K562 (cell line): ENCODE measurements at regions not wholly inside any gene's neighbourhood (a gene's known extent, or its start where the extent isn't known, plus 50 kb on each side); places are given as distances from the start of the nearest gene placed in this dataset.

ENCODE experiments used
- BHLHE40 ChIP-seq: IDR thresholded peaks from 2 replicates; pipeline ENCODE4 v1.6.1; 2011; ENCODE audit warnings: low read length, improper control_type of control experiment
- DMBX1 ChIP-seq: fragments of 250-450 bp; sonication (Bioruptor Pico); IDR thresholded peaks from 2 replicates; pipeline ENCODE4 v1.8.0; 2022; ENCODE audit warnings: inconsistent platforms, mild to moderate bottlenecking, moderate library complexity, borderline replicate concordance
- FOXP1 ChIP-seq: sonication (generic); formaldehyde crosslinking; IDR thresholded peaks from 2 replicates; pipeline ENCODE4 v1.8.0; 2022; ENCODE audit warnings: mild to moderate bottlenecking, missing genetic modification reagents
- HIVEP1 ChIP-seq: fragments of 250-450 bp; sonication (Bioruptor Pico); IDR thresholded peaks from 2 replicates; pipeline ENCODE4 v1.4.0; 2020; ENCODE audit warnings: mild to moderate bottlenecking
- HMG20A ChIP-seq: fragments of 450-650 bp; formaldehyde crosslinking; conservative IDR thresholded peaks from 2 replicates; pipeline ENCODE4 v1.4.0; 2020; ENCODE audit warnings: mild to moderate bottlenecking, mixed read lengths
- NELFE ChIP-seq: IDR thresholded peaks from 2 replicates; pipeline ENCODE4 v1.6.1; 2011; ENCODE audit warnings: mild to moderate bottlenecking; ENCODE audit not compliant: insufficient read depth, insufficient read length
- PHF21A ChIP-seq: fragments of 450-650 bp; IDR thresholded peaks from 2 replicates; pipeline ENCODE4 v1.6.1; 2017; ENCODE audit warnings: low read depth, borderline replicate concordance
- ZNF282 ChIP-seq: sonication (generic); formaldehyde crosslinking; IDR thresholded peaks from 2 replicates; pipeline ENCODE4 v1.8.1; 2023; ENCODE audit warnings: missing genetic modification reagents
- ZNF561 ChIP-seq: fragments of 450-650 bp; formaldehyde crosslinking; conservative IDR thresholded peaks from 2 replicates; pipeline ENCODE4 v1.4.0; 2020; ENCODE audit warnings: mild to moderate bottlenecking, moderate library complexity
- TF ChIP-seq, protein P1 (sequence below): IDR thresholded peaks from 2 replicates; pipeline ENCODE4 v1.6.1; 2014; ENCODE audit warnings: antibody characterized with exemption
- TF ChIP-seq, protein P2 (sequence below): sonication (generic); formaldehyde crosslinking; IDR thresholded peaks from 2 replicates; pipeline ENCODE4 v1.8.0; 2022; ENCODE audit warnings: mild to moderate bottlenecking, low read depth, missing genetic modification reagents
- TF ChIP-seq, protein P3 (sequence below): fragments of 450-650 bp; formaldehyde crosslinking; IDR thresholded peaks from 2 replicates; pipeline ENCODE4 v1.4.0; 2020; ENCODE audit warnings: mild to moderate bottlenecking, moderate library complexity

- TF ChIP-seq, protein P1, sequence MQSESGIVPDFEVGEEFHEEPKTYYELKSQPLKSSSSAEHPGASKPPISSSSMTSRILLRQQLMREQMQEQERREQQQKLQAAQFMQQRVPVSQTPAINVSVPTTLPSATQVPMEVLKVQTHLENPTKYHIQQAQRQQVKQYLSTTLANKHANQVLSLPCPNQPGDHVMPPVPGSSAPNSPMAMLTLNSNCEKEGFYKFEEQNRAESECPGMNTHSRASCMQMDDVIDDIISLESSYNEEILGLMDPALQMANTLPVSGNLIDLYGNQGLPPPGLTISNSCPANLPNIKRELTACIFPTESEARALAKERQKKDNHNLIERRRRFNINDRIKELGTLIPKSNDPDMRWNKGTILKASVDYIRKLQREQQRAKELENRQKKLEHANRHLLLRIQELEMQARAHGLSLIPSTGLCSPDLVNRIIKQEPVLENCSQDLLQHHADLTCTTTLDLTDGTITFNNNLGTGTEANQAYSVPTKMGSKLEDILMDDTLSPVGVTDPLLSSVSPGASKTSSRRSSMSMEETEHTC: no peak
- no peak for TF ChIP-seq HIVEP1 (CRISPR knock-in tag)
- TF ChIP-seq FOXP1 (CRISPR knock-in tag): no peak
- TF ChIP-seq NELFE: no peak
- no peak for TF ChIP-seq ZNF561 (CRISPR knock-in tag)
- no peak for TF ChIP-seq HMG20A (CRISPR knock-in tag)
- TF ChIP-seq, protein P2, sequence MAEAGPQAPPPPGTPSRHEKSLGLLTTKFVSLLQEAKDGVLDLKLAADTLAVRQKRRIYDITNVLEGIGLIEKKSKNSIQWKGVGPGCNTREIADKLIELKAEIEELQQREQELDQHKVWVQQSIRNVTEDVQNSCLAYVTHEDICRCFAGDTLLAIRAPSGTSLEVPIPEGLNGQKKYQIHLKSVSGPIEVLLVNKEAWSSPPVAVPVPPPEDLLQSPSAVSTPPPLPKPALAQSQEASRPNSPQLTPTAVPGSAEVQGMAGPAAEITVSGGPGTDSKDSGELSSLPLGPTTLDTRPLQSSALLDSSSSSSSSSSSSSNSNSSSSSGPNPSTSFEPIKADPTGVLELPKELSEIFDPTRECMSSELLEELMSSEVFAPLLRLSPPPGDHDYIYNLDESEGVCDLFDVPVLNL (CRISPR knock-in tag): no peak
- TF ChIP-seq, protein P3, sequence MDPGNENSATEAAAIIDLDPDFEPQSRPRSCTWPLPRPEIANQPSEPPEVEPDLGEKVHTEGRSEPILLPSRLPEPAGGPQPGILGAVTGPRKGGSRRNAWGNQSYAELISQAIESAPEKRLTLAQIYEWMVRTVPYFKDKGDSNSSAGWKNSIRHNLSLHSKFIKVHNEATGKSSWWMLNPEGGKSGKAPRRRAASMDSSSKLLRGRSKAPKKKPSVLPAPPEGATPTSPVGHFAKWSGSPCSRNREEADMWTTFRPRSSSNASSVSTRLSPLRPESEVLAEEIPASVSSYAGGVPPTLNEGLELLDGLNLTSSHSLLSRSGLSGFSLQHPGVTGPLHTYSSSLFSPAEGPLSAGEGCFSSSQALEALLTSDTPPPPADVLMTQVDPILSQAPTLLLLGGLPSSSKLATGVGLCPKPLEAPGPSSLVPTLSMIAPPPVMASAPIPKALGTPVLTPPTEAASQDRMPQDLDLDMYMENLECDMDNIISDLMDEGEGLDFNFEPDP (CRISPR knock-in tag): no peak
- no peak for TF ChIP-seq DMBX1 (CRISPR knock-in tag)
- no peak for TF ChIP-seq PHF21A
- TF ChIP-seq ZNF282: no peak
- TF ChIP-seq BHLHE40: no peak
Observed at GRCh38 chr2:152942940-152943440, 224.6 kb downstream of the ARL6IP6 start (continued).
